HG02938 (cell line): ENCODE measurements at regions not wholly inside any gene's neighbourhood (a gene's known extent, or its start where the extent isn't known, plus 50 kb on each side); places are given as distances from the start of the nearest gene placed in this dataset.
"Not testable (repeated sequence)": the region's sequence is repeated elsewhere in the genome, so short reads cannot be mapped to it uniquely, and the experiment has no call there.

Experiments used
- ATAC-seq: cut with Tn5 transposase; IDR thresholded peaks from one replicate; pipeline ENCODE4 v1.9.1; 2021; ENCODE audit warnings: mild to moderate bottlenecking, moderate library complexity; ENCODE audit not compliant: unreplicated experiment

DNA sequence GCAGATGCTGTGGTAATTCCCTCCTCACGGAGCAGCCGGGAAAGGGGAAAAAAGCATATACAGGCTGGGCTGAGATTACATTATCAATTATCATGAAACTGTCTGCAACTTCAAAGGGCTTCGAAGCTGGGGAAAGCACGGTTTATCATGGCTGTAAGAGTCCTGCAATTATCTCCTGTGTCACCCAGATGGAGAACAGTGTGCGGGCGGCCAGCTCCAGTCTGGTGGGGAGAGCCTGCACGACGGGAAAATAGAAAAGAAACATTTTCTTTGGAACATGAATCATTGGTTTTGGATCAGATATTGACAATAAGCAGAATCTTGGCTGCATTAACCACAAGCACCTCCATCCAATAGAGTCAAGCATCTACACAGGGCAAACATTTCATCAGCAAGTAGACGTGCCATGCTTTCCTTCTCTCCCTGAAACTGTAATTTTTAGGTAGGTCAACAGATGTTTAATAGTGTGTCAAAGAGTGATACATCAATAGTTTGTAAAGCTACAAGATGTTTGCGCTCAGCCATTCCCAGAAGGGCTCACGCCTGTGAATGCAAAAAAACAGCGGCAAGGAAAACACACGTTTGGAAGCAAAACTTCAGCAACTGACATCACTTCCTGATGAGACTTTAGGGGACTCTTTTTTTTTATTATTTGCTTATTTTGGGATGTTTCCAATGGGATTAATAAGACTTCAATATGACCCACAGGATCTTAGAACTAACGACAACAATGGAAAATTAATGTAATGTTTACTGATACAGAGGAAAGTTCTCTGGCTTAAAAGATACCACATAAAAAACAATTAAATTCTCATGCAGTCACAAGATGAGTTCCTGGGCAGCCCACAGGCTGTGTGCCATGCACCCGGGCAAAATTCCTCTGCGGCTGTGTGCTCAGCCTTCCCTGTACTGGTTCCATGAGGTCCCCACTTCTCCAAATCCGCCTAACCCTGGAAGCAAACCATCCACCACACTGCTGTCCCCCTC lies 111.0 kb upstream of the SALL3 start:
- no peak for ATAC-seq

- no peak for ATAC-seq
Measured at GRCh38 chr18:78871618-78872017, 108.0 kb upstream of the SALL3 start.

- ATAC-seq: no peak
Measured at GRCh38 chr18:78873926-78874500, 105.6 kb upstream of the SALL3 start.

- ATAC-seq: no peak
Measured at GRCh38 chr18:78875016-78875777, 104.4 kb upstream of the SALL3 start.

DNA sequence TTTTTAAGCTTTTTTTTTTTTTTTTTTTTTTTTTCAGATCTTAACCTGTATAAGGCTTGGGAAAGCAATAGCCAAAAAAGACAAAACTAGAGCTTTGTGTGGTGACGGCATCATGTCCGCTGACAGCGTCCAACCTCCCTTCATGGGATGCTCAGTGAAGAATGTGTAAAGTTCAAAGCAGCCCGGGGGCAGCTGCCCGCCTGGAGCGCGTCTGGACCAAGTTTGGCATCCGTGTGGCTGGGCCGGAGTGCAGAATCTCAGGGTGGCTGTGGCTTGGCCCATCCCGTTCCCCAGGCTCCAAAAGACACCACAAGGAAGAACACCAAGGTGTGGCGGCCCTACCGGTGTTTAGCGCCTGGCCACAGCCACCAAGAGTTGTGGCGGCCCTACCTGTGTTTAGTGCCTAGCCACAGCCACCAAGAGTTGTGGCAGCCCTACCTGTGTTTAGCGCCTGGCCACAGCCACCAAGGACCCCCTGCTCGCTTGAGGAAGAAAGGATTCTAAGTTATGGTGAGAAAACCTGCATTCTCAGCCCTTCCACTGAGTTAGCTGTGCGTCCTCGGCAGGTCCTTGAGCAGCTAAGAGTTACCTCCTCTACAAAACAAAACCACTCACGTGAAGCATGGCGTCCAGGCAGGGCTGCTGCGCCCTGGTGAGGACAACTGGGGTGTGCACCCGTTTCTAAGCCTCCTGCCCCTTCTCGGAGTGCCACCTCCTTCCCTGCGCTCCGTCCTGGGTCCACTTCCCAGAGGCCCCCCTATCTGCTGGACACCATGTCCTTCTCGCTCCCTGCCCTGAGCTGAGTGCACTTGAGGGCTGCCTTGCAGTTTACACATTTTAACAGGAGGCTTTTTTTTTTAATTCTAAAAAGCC lies 103.6 kb upstream of the SALL3 start:
- no peak for ATAC-seq

GRCh38 chr18:78876868-78877267 lies 102.8 kb upstream of the SALL3 start:
- ATAC-seq: no peak

GRCh38 chr18:78878335-78878734 lies 101.3 kb upstream of the SALL3 start:
- no peak for ATAC-seq

DNA sequence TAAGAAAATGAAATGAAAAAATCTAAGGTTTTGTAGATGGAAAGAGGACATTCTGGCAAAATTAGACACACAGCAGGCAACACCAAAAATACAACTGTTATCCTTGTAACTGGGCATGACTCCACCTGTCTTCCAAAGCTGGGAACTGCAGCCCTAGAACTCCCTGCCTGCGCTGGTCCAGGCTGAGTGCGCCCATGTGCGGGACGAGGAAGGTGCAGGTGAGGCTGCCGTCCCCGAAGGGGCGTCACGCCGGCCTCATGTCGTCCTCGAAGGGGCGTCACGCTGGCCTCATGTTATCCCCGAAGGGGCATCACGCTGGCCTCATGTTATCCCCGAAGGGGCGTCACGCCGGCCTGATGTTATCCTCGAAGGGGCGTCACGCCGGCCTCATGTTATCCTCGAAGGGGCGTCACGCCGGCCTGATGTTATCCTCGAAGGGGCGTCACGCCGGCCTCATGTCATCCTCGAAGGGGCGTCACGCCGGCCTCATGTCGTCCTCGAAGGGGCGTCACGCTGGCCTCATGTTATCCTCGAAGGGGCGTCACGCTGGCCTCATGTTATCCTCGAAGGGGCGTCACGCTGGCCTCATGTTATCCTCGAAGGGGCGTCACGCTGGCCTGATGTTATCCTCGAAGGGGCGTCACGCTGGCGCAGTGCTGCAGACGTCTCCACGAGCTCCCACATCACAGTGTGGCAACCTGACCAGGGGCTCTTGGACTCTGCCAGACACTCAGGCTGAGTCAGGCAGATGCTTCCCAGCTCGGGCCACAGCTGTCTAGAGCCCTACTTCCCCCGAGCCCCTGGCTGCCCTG lies 100.3 kb upstream of the SALL3 start:
- ATAC-seq: not testable (repeated sequence)

- ATAC-seq: no peak
Measured at GRCh38 chr18:78882585-78882984, 97.0 kb upstream of the SALL3 start.

GRCh38 chr18:78883501-78883900 lies 96.1 kb upstream of the SALL3 start:
- ATAC-seq: no peak

DNA sequence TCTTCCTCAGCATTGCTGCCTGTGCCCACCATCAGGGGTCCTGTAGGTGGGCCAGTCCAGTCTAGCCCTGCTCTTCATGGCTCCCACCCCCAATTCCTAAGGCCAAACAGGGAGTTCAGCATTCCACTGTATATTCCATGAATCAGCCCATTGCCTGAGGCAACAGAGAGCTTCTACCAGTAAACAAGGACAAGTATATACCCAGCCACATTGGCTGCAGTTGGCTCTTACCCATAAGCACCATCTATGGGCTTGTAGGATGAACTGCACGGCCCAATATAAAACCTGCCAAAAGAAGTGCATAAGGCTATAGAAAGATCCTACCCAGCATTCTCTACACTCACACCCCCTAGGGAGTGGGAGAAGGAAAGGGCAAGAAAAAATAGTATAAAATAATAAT lies 95.1 kb upstream of the SALL3 start:
- ATAC-seq: no peak

DNA sequence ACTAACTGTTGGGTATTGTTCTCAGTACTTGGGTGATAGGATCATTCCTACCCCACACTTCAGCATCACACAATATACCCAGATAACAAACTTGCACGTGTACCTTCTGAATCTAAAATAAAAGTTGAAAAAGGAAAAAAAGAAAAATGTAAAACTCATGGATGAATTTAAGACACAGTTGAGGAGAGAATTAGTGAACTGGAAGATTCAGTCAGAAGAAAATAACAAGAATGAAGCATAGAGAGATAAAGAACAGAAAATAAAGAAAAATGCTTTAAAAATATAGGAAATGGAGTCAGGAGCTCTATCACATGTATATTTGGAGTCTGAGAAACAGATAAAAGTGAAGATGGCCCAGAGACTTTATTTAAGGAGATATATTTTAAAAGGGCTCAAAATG lies 90.4 kb upstream of the SALL3 start:
- ATAC-seq: no peak

- ATAC-seq: no peak
Measured at GRCh38 chr18:78890388-78890787, 89.2 kb upstream of the SALL3 start.

GRCh38 chr18:78891185-78891762 lies 88.3 kb upstream of the SALL3 start:
- ATAC-seq: no peak

DNA sequence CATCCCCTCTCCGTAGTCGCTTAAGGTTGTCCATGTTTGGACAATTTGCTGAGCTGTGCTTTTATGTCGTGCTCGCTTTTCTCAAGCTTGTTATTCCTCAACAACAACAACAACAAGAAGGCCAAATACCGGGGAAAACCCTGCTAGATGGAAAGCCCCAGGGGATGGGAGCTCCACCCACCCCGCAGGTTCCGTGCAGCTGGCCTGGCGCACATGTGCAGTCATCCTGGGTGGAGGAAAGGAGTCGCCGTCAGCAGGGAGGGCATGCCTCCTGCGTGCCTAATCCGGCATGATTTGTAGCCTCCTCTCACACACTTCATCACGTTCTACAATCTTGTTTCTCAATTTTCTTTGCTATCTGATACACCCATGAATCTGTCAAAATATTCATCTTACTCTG lies 87.4 kb upstream of the SALL3 start:
- ATAC-seq: no peak

- ATAC-seq: no peak
Measured at GRCh38 chr18:78892721-78893120, 86.9 kb upstream of the SALL3 start.

- no peak for ATAC-seq
Measured at GRCh38 chr18:78893281-78894032, 86.2 kb upstream of the SALL3 start.

DNA sequence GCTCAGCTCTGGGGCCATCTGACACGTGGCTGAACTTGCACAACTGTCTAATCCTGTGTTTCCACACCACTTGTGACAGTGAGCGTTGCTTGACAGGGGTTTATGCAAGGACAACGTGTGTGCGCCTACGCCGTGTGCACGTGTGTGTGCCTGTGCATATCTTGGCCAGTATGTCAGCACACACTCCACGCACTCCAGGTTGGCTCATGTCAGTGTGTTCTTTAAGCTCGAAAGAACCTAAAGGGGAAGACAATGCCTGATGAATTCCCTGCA lies 85.6 kb upstream of the SALL3 start:
- ATAC-seq: no peak
